ENCODE measurements at regions not wholly inside any gene's neighbourhood (a gene's known extent, or its start where the extent isn't known, plus 50 kb on each side); places are given as distances from the start of the nearest gene placed in this dataset.

- no CpG with 5 or more reads among the region's 9 CpGs for WGBS, 2 donors (ENCODE audit: extremely low coverage in 2 of 2, insufficient read length in 2 of 2, insufficient replicate concordance in 1 of 2)
- H2AK5ac ChIP-seq (ENCODE audit: low read depth, low read length) = peak overlapping the region; percentile 99
- no peak overlapping the region for H3K14ac ChIP-seq (ENCODE audit: low read length)
- no peak overlapping the region for H3K4me2 ChIP-seq (ENCODE audit: insufficient read depth, low read length, poor library complexity, severe bottlenecking)
- no peak overlapping the region for H2AFZ ChIP-seq (ENCODE audit: low read length)
- no peak overlapping the region for H4K91ac ChIP-seq (ENCODE audit: low read depth, low read length, poor library complexity)
- H3K4me3 ChIP-seq (ENCODE audit: low read length in 2 of 2) = peak overlapping the region in 1 of 2 donors; percentile 70
- no peak for DNase-seq (ENCODE audit: low spot score)
- H3K23ac ChIP-seq (ENCODE audit: low read depth, low read length, poor library complexity) = no peak overlapping the region
- no peak overlapping the region for H2BK120ac ChIP-seq (ENCODE audit: low read depth, low read length)
- H2BK5ac ChIP-seq (ENCODE audit: low read length) = peak overlapping the region; percentile 80
- peak overlapping the region; percentile 30 for H2BK15ac ChIP-seq (ENCODE audit: low read length)
- H3K9ac ChIP-seq (ENCODE audit: low read depth, low read length, poor library complexity) = no peak overlapping the region
- H3K4me1 ChIP-seq (ENCODE audit: control insufficient read depth in 2 of 2, insufficient read depth in 1 of 2, low read depth in 1 of 2, low read length in 2 of 2) = peaks cover 37 to 45% of the 10 kb centered on the region in 2 donors
- H3K4ac ChIP-seq (ENCODE audit: low read length) = no peak overlapping the region
- peaks cover 18% of the 10 kb centered on the region for H3K79me1 ChIP-seq (ENCODE audit: low read depth, low read length)
- H3K36me3 ChIP-seq (replicated peaks in 1 of 2; ENCODE audit: control insufficient read depth in 2 of 2, insufficient read depth in 2 of 2, low read length in 2 of 2) = peaks cover 0 to 12% of the 10 kb centered on the region in 2 donors
- H3K9me3 ChIP-seq (replicated peaks in 1 of 2; ENCODE audit: control insufficient read depth in 2 of 2, insufficient read depth in 1 of 2, low read depth in 1 of 2, low read length in 2 of 2) = no peaks in the 10 kb centered on the region
- peak overlapping the region; percentile 50 for H3K18ac ChIP-seq (ENCODE audit: low read length)
- H3K27ac ChIP-seq (replicated peaks; ENCODE audit: low read length) = peak overlapping the region; percentile 92
- H4K8ac ChIP-seq (ENCODE audit: low read depth, low read length) = no peak overlapping the region
- no peak overlapping the region for H2BK12ac ChIP-seq (ENCODE audit: low read length)
- no peaks in the 10 kb centered on the region for H3K27me3 ChIP-seq (ENCODE audit: control insufficient read depth in 3 of 3, insufficient read depth in 3 of 3, low read depth in 1 of 3, low read length in 3 of 3)
These were observed 308.7 kb downstream of the SEC14L1 start for GRCh38 chr17:77449373-77449907.

GRCh38 chr17:77449908-77450741, 309.4 kb downstream of the SEC14L1 start:
- Histone ChIP-seq H3K36me3 (replicated peaks in 1 of 2; ENCODE audit: control insufficient read depth in 2 of 2, insufficient read depth in 2 of 2, low read length in 2 of 2) (peaks cover 0 to 11% of the 10 kb centered on the region in 2 donors), H3K4me1 (ENCODE audit: control insufficient read depth in 2 of 2, insufficient read depth in 1 of 2, low read depth in 1 of 2, low read length in 2 of 2) (peaks cover 36 to 48% of the 10 kb centered on the region in 2 donors), H2BK5ac (ENCODE audit: low read length) (peak overlapping the region; percentile 80), H3K18ac (ENCODE audit: low read length) (peak overlapping the region; percentile 98), H3K4ac (ENCODE audit: low read length) (no peak overlapping the region), H3K14ac (ENCODE audit: low read length) (peak overlapping the region; percentile 86), H3K9me3 (replicated peaks in 1 of 2; ENCODE audit: control insufficient read depth in 2 of 2, insufficient read depth in 1 of 2, low read depth in 1 of 2, low read length in 2 of 2) (no peaks in the 10 kb centered on the region), H2BK120ac (ENCODE audit: low read depth, low read length) (peak overlapping the region; percentile 99), H2BK15ac (ENCODE audit: low read length) (peak overlapping the region; percentile 82), H2AK5ac (ENCODE audit: low read depth, low read length) (peak overlapping the region; percentile 99), H3K27me3 (ENCODE audit: control insufficient read depth in 3 of 3, insufficient read depth in 3 of 3, low read depth in 1 of 3, low read length in 3 of 3) (no peaks in the 10 kb centered on the region), H4K8ac (ENCODE audit: low read depth, low read length) (peak overlapping the region; percentile 54), H3K4me2 (ENCODE audit: insufficient read depth, low read length, poor library complexity, severe bottlenecking) (peak overlapping the region; percentile 69), H3K23ac (ENCODE audit: low read depth, low read length, poor library complexity) (peak overlapping the region; percentile 62), H4K91ac (ENCODE audit: low read depth, low read length, poor library complexity) (peak overlapping the region; percentile 95), H3K9ac (ENCODE audit: low read depth, low read length, poor library complexity) (peak overlapping the region; percentile 94), H2BK12ac (ENCODE audit: low read length) (peak overlapping the region; percentile 48), H3K4me3 (ENCODE audit: low read length in 2 of 2) (peak overlapping the region; percentile 70 to 75), H2AFZ (ENCODE audit: low read length) (no peak overlapping the region), H3K27ac (replicated peaks; ENCODE audit: low read length) (peak overlapping the region; percentile 92), H3K79me1 (ENCODE audit: low read depth, low read length) (peaks cover 14% of the 10 kb centered on the region)
- DNase-seq (ENCODE audit: low spot score) = peak; percentile 87
- no CpG with 5 or more reads among the region's 23 CpGs for WGBS, 2 donors (ENCODE audit: extremely low coverage in 2 of 2, insufficient read length in 2 of 2, insufficient replicate concordance in 1 of 2)

DNA sequence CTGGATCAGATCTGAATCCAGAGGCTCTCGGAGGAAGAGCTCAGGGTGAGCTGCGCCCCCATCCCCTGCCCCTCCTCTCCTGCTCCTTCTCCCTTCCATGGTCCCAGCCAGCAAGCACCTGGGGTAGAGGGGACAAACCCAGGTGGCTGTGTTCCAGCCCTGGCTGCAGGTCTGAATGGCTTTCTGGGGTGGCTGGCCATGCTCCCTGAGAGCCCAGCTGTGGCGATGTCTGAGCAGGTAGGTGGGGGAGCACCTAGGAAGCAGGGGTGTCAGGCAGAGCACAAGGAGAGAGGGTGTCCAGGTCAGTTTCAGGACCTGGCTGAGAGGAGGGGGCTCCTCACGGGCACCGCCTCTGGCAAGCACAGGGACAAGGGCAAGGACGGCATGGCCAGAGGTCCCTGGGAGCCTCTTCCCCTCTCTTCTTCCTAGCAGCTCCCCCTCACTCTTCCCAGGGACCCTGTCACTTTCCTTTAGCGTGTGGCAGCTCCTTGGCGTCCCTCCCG, 310.0 kb downstream of the SEC14L1 start:
- Histone ChIP-seq H3K27ac (replicated peaks; ENCODE audit: low read length) (peak overlapping the region; percentile 92), H2BK5ac (ENCODE audit: low read length) (peak overlapping the region; percentile 80), H3K18ac (ENCODE audit: low read length) (peak overlapping the region; percentile 98), H3K27me3 (ENCODE audit: control insufficient read depth in 3 of 3, insufficient read depth in 3 of 3, low read depth in 1 of 3, low read length in 3 of 3) (no peaks in the 10 kb centered on the region), H4K8ac (ENCODE audit: low read depth, low read length) (peak overlapping the region; percentile 54), H4K91ac (ENCODE audit: low read depth, low read length, poor library complexity) (peak overlapping the region; percentile 95), H2BK15ac (ENCODE audit: low read length) (peak overlapping the region; percentile 79), H2BK12ac (ENCODE audit: low read length) (peak overlapping the region; percentile 48), H3K9me3 (replicated peaks in 1 of 2; ENCODE audit: control insufficient read depth in 2 of 2, insufficient read depth in 1 of 2, low read depth in 1 of 2, low read length in 2 of 2) (no peaks in the 10 kb centered on the region), H2BK120ac (ENCODE audit: low read depth, low read length) (peak overlapping the region; percentile 99), H3K36me3 (replicated peaks in 1 of 2; ENCODE audit: control insufficient read depth in 2 of 2, insufficient read depth in 2 of 2, low read length in 2 of 2) (peaks cover 0 to 14% of the 10 kb centered on the region in 2 donors), H3K14ac (ENCODE audit: low read length) (peak overlapping the region; percentile 2), H3K79me1 (ENCODE audit: low read depth, low read length) (peaks cover 14% of the 10 kb centered on the region), H3K23ac (ENCODE audit: low read depth, low read length, poor library complexity) (peak overlapping the region; percentile 95), H3K9ac (ENCODE audit: low read depth, low read length, poor library complexity) (peak overlapping the region; percentile 94), H3K4ac (ENCODE audit: low read length) (peak overlapping the region; percentile 89), H3K4me2 (ENCODE audit: insufficient read depth, low read length, poor library complexity, severe bottlenecking) (peak overlapping the region; percentile 69), H3K4me1 (ENCODE audit: control insufficient read depth in 2 of 2, insufficient read depth in 1 of 2, low read depth in 1 of 2, low read length in 2 of 2) (peaks cover 39 to 51% of the 10 kb centered on the region in 2 donors), H2AK5ac (ENCODE audit: low read depth, low read length) (peak overlapping the region; percentile 99), H2AFZ (ENCODE audit: low read length) (peak overlapping the region; percentile 65), H3K4me3 (ENCODE audit: low read length in 2 of 2) (peak overlapping the region; percentile 70 to 75)
- WGBS, 2 donors (ENCODE audit: extremely low coverage in 2 of 2, insufficient read length in 2 of 2, insufficient replicate concordance in 1 of 2) = no CpG with 5 or more reads among the region's 9 CpGs
- no peak for DNase-seq (ENCODE audit: low spot score)
